Right lobe of liver (tissue), 6 donors: ENCODE measurements at regions not wholly inside any gene's neighbourhood (a gene's known extent, or its start where the extent isn't known, plus 50 kb on each side); places are given as distances from the start of the nearest gene placed in this dataset.

Experiments used
- ATAC-seq, 4 donors: fragments of 200-7000 bp; cut with Tn5 transposase; one replicate each; pipeline ENCODE4 v1.9.1; 2020; ENCODE audit warnings: mild to moderate bottlenecking in 4 of 4, moderate library complexity in 4 of 4
- DNase-seq, 3 donors: peaks; one replicate each; pipeline ENCODE4 v3.0.0-alpha.2; 2020
- H3K27ac ChIP-seq, 3 donors: fragments of 200-600 bp; one replicate each; pipeline ENCODE4 v1.8.0; 2022
- H3K27me3 ChIP-seq, 2 donors: fragments of 200-600 bp; one replicate each; pipeline ENCODE4 v1.8.0; 2022
- H3K36me3 ChIP-seq, 4 donors: fragments of 200-600 bp; sonication (generic) in 1 of 4; one replicate each; pipeline versions ENCODE4 v1.5.1 to v1.8.0; 2017 to 2022; ENCODE audit warnings: control low read depth in 1 of 4
- H3K4me1 ChIP-seq, 4 donors: fragments of 200-600 bp; sonication (generic) in 1 of 4; one replicate each; pipeline versions ENCODE4 v1.5.1 to v1.8.0; 2017 to 2022; ENCODE audit warnings: control low read depth in 1 of 4
- H3K4me3 ChIP-seq, 3 donors: fragments of 200-600 bp; one replicate each; pipeline ENCODE4 v1.8.0; 2022
- H3K9me3 ChIP-seq, 4 donors: fragments of 200-600 bp; sonication (generic) in 1 of 4; one replicate each; pipeline versions ENCODE4 v1.5.1 to v1.8.0; 2017 to 2022; ENCODE audit warnings: control low read depth in 1 of 4
- POLR2A ChIP-seq: fragments of 450-650 bp; IDR thresholded peaks from one replicate; pipeline ENCODE4 v1.6.1; 2017; ENCODE audit warnings: antibody characterized with exemption, mild to moderate bottlenecking
- WGBS: methylation state at CpG from one replicate; pipeline ENCODE4 v1.1.6; 2018; ENCODE audit warnings: low coverage, low lambda C conversion rate; ENCODE audit not compliant: insufficient coverage; ENCODE audit errors: missing lambda C conversion rate; 5-methylcytosine and 5-hydroxymethylcytosine counted together
- intact Hi-C, 2 donors: fragments of 100-400 bp; cut with DNase I; formaldehyde crosslinking; loops; one replicate each; pipeline versions ENCODE4 v1.11.2 to v1.14.1; 2022
- TF ChIP-seq, protein P1 (sequence below), 4 donors: fragments of 200-600 bp in 3 of 4; fragments of 450-650 bp in 1 of 4; IDR thresholded peaks; one replicate each; pipeline versions ENCODE4 v1.5.1 to v1.8.0; 2016 to 2022; ENCODE audit warnings: antibody characterized with exemption in 4 of 4, mild to moderate bottlenecking in 2 of 4
- donor health status: DM: no; HTN: yes; CAD: no.
- donor health status: DM: no; HTN: no; CAD: no.
- donor health status: DM: no; HTN: no; CAD: no.
- donor health status: DM: no; HTN: yes; CAD: no.
- donor health status: DM: no; HTN: yes; CAD: no.

DNA sequence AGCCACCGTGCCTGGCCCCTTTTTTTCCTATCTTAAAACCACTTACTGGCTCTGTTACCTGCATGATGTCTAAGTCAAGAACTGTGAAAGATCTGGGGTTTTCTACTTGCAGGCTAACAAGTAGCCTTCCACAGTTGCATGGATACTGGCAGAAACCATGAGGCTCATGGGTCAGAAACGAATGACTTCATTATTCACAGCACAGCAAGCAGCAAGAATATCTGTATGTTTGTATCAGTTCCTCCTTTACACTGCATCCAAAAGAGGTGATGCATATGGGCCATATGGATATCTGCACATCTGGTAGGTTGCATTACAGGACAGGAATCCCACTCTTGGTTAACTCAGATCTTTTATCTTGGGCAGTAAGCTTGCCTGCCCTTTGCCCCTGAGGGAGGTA lies 154.9 kb upstream of the NUDT6 start:
- TF ChIP-seq, protein P1, sequence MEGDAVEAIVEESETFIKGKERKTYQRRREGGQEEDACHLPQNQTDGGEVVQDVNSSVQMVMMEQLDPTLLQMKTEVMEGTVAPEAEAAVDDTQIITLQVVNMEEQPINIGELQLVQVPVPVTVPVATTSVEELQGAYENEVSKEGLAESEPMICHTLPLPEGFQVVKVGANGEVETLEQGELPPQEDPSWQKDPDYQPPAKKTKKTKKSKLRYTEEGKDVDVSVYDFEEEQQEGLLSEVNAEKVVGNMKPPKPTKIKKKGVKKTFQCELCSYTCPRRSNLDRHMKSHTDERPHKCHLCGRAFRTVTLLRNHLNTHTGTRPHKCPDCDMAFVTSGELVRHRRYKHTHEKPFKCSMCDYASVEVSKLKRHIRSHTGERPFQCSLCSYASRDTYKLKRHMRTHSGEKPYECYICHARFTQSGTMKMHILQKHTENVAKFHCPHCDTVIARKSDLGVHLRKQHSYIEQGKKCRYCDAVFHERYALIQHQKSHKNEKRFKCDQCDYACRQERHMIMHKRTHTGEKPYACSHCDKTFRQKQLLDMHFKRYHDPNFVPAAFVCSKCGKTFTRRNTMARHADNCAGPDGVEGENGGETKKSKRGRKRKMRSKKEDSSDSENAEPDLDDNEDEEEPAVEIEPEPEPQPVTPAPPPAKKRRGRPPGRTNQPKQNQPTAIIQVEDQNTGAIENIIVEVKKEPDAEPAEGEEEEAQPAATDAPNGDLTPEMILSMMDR (IDR thresholded peaks at IDR 0.05): no peak
- no peak for TF ChIP-seq POLR2A
- WGBS: 88% methylated on average over 2 of the region's 2 CpGs
- H3K9me3 ChIP-seq: no peaks in the 10 kb centered on the region
- intact Hi-C loops: no loop called here
- H3K4me1 ChIP-seq: no peaks in the 10 kb centered on the region
- DNase-seq (no peak), ATAC-seq (no peak)
- H3K4me3 ChIP-seq: no peak overlapping the region
- no peak overlapping the region for H3K27ac ChIP-seq
- no peaks in the 10 kb centered on the region for H3K27me3 ChIP-seq
- H3K36me3 ChIP-seq: no peaks in the 10 kb centered on the region

DNA sequence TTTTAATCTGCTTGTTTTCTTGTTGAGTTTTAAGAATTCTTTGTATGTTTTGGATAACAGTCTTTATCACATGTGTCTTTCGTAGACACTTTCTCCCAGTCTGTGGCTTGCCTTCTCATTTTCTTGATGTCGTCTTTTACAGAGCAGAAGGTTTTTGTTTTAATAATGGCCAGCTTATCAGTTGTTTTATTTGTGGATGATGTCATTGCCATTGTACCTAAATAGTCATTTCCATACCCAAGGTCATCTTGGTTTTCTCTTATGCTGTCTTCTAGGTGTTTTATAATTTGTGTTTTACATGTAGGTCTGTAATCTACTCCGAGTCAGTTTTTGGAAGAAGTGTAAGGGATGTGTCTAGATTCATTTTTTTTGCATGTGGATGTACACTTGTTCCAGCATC lies 159.6 kb upstream of the NUDT6 start:
- Histone ChIP-seq H3K9me3 (no peaks in the 10 kb centered on the region), H3K27me3 (no peaks in the 10 kb centered on the region), H3K4me3 (no peak overlapping the region), H3K4me1 (peaks cover 0 to 6% (median 0%) of the 10 kb centered on the region in 4 donors), H3K36me3 (no peaks in the 10 kb centered on the region), H3K27ac (no peak overlapping the region)
- no peak for DNase-seq
- 86% methylated on average over 3 of the region's 3 CpGs for WGBS
- TF ChIP-seq, protein P1 (IDR thresholded peaks at IDR 0.05): no peak
- TF ChIP-seq POLR2A: no peak
- intact Hi-C loops: no loop called here
- ATAC-seq: no peak

DNA sequence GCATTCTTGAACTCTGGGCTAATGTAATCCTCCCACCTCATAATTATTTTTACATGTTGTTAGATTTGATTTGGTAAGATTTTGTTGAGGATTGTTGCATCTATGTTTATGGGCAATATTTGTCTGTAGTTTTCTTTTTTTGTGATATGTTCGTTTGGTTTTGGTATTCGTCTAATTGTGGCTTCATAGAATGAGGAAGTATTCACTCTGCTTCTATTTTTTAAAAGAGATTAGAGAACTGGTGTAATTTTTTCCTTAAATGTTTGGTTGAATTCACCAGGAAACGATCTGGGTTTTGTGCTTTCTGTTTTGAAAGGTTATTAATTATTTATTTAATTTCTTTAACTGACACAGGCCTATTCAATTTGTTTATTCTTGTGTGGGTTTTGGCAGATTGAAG lies 161.2 kb upstream of the NUDT6 start:
- H3K4me3 ChIP-seq: no peak overlapping the region
- TF ChIP-seq, protein P1 (IDR thresholded peaks at IDR 0.05): no peak
- TF ChIP-seq POLR2A: no peak
- intact Hi-C loops: no loop called here
- no peaks in the 10 kb centered on the region for H3K36me3 ChIP-seq
- DNase-seq (no peak), ATAC-seq (no peak)
- H3K27me3 ChIP-seq: no peaks in the 10 kb centered on the region
- peaks cover 0 to 6% (median 0%) of the 10 kb centered on the region in 4 donors for H3K4me1 ChIP-seq
- H3K9me3 ChIP-seq: no peaks in the 10 kb centered on the region
- H3K27ac ChIP-seq: no peak overlapping the region
- WGBS: 30% methylated on average over 3 of the region's 3 CpGs

DNA sequence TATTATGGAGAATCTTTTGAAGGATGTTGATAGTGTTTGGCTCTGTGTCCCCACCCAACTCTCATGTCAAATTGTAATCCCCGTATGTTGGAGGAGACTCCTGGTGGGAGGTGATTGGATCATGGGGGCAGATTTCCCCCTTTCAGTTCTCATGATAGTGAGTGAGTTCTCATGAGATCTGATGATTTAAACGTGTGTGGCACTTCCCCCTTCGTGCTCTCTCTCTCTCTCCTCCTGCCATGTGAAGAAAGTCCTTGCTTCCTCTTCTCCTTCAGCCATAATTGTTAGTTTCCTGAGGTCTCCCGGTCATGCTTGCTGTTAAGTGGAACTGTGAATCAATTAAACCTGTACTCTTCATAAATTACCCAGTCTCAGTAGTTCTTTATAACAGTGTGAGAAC lies 166.1 kb upstream of the NUDT6 start:
- Histone ChIP-seq H3K36me3 (no peaks in the 10 kb centered on the region), H3K27me3 (no peaks in the 10 kb centered on the region), H3K27ac (no peak overlapping the region), H3K4me1 (peaks cover 0 to 6% (median 0%) of the 10 kb centered on the region in 4 donors), H3K4me3 (no peak overlapping the region), H3K9me3 (no peaks in the 10 kb centered on the region)
- 66% methylated on average over 4 of the region's 4 CpGs for WGBS
- TF ChIP-seq, protein P1 (IDR thresholded peaks at IDR 0.05): no peak
- TF ChIP-seq POLR2A: no peak
- ATAC-seq (peak in 1 of 4 donors; percentile 37), DNase-seq (no peak)
- intact Hi-C loops: no loop called here

DNA sequence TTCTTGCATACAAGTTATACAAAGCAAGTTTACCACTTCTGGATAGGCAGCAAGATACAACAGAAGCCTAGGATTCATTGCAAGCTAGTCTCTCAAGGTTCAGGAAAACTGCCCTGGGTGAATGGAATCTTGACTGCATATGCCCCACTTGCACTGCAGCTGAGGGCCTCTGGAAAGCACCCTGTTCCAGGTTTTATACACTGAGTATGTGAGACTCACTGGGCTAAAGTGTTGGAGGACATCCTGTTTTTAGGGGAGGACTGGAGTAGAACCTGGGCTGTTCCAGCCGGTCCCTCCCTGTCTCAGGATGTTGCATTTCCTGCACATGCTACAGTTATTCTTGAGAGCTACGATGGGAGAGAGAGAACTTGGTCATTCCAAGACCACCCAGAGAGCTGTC lies 168.5 kb upstream of the NUDT6 start:
- H3K27me3 ChIP-seq: no peaks in the 10 kb centered on the region
- DNase-seq (no peak), ATAC-seq (no peak)
- intact Hi-C loops: no loop called here
- H3K36me3 ChIP-seq: no peaks in the 10 kb centered on the region
- H3K4me3 ChIP-seq: no peak overlapping the region
- H3K4me1 ChIP-seq: no peaks in the 10 kb centered on the region
- H3K27ac ChIP-seq: no peak overlapping the region
- WGBS: 75% methylated on average over 2 of the region's 2 CpGs
- no peak for TF ChIP-seq POLR2A
- TF ChIP-seq, protein P1 (IDR thresholded peaks at IDR 0.05): no peak
- no peaks in the 10 kb centered on the region for H3K9me3 ChIP-seq
